T-cell (primary cell): ENCODE measurements at regions not wholly inside any gene's neighbourhood (a gene's known extent, or its start where the extent isn't known, plus 50 kb on each side); places are given as distances from the start of the nearest gene placed in this dataset.

Experiments used
- ATAC-seq, 4 experiments: fragments of 200-7000 bp in 3 of 4; fragments of 150-1000 bp in 1 of 4; cut with Tn5 transposase; replicated peaks in 1 of 4; 1 replicate in 3 of 4; 2 replicates in 1 of 4; pipeline ENCODE4 v1.10.0; 2021; ENCODE audit warnings: moderate library complexity in 3 of 4, mild to moderate bottlenecking in 2 of 4, moderate number of reproducible peaks in 1 of 4
- CTCF ChIA-PET, 2 donors: fragments of 300-600 bp; sonication (Branson Sonifier 250); formaldehyde crosslinking; loops; one replicate each; lab custom pipeline; 2022; ENCODE audit warnings: antibody characterized with exemption in 2 of 2; lab: Charles Lee
- POLR2A ChIA-PET, 2 donors: fragments of 300-600 bp; sonication (Branson Sonifier 250); formaldehyde crosslinking; loops; one replicate each; lab custom pipeline; 2022; ENCODE audit warnings: antibody characterized with exemption in 2 of 2; lab: Charles Lee
- DNase-seq, 35 experiments: peaks; one replicate each; pipeline versions ENCODE4 v3.0.0 to v3.0.0-alpha.2; 2013 to 2023
- H3K27ac ChIP-seq: one replicate; pipeline ENCODE4 v1.5.1; 2013; ENCODE audit warnings: low read length
- H3K27me3 ChIP-seq, 2 experiments: replicated peaks in 1 of 2; 1 replicate in 1 of 2; 2 replicates in 1 of 2; pipeline versions ENCODE4 v1.6.1 to v1.7.0; 2013; ENCODE audit warnings: low read length in 1 of 2, mixed read lengths in 1 of 2; ENCODE audit not compliant: control insufficient read depth in 2 of 2, insufficient read depth in 2 of 2; ENCODE audit errors: extremely low read depth in 1 of 2
- H3K36me3 ChIP-seq, 2 donors: 1 replicate in 1 of 2; 2 replicates in 1 of 2; pipeline versions ENCODE4 v1.6.1 to v1.7.0; 2013; ENCODE audit warnings: low read length in 1 of 2; ENCODE audit not compliant: control insufficient read depth in 2 of 2, insufficient read depth in 1 of 2; ENCODE audit errors: extremely low read depth in 1 of 2
- H3K4me1 ChIP-seq, 2 experiments: 1 replicate in 1 of 2; 2 replicates in 1 of 2; pipeline versions ENCODE4 v1.6.1 to v1.7.0; 2013; ENCODE audit warnings: low read length in 2 of 2, mixed read lengths in 1 of 2; ENCODE audit not compliant: insufficient read depth in 2 of 2, control insufficient read depth in 1 of 2; ENCODE audit errors: extremely low read depth in 1 of 2
- H3K4me3 ChIP-seq, 2 donors: 1 replicate in 1 of 2; 2 replicates in 1 of 2; pipeline versions ENCODE4 v1.5.1 to v1.7.0; 2013; ENCODE audit warnings: mild to moderate bottlenecking in 2 of 2, low read length in 1 of 2, moderate library complexity in 1 of 2; ENCODE audit not compliant: control insufficient read depth in 1 of 2; ENCODE audit errors: extremely low read depth in 1 of 2
- H3K9me3 ChIP-seq: 2 replicates; pipeline ENCODE4 v1.7.0; 2013
- H3K27ac Mint-ChIP-seq, 2 donors: one replicate each; pipeline ENCODE4 v1.8.0; 2020 to 2021; ENCODE audit warnings: mild to moderate bottlenecking in 2 of 2, mixed read lengths in 2 of 2
- H3K27me3 Mint-ChIP-seq, 2 donors: one replicate each; pipeline ENCODE4 v1.8.0; 2021 to 2022; ENCODE audit warnings: mixed read lengths in 2 of 2
- H3K36me3 Mint-ChIP-seq: one replicate; pipeline ENCODE4 v1.8.0; 2021; ENCODE audit warnings: mixed read lengths
- H3K4me1 Mint-ChIP-seq, 3 donors: one replicate each; pipeline ENCODE4 v1.8.0; 2020 to 2022; ENCODE audit warnings: mixed read lengths in 3 of 3, mild to moderate bottlenecking in 1 of 3
- H3K4me3 Mint-ChIP-seq, 3 donors: one replicate each; pipeline ENCODE4 v1.8.0; 2020 to 2022; ENCODE audit warnings: mild to moderate bottlenecking in 3 of 3, mixed read lengths in 3 of 3, moderate library complexity in 3 of 3
- H3K9me3 Mint-ChIP-seq, 3 donors: one replicate each; pipeline ENCODE4 v1.8.0; 2020 to 2022; ENCODE audit warnings: mixed read lengths in 3 of 3
- WGBS: methylation state at CpG from one replicate; pipeline ENCODE4 v1.1.5; 2013; ENCODE audit warnings: missing lambda C conversion rate; ENCODE audit not compliant: insufficient coverage; 5-methylcytosine and 5-hydroxymethylcytosine counted together

GRCh38 chr1:80891871-80892270 lies 908.9 kb upstream of the ADGRL2 start:
- Histone ChIP-seq H3K27me3 (no peaks in the 10 kb centered on the region), H3K4me1 (no peaks in the 10 kb centered on the region), H3K4me3 (no peak overlapping the region), H3K9me3 (no peaks in the 10 kb centered on the region), H3K27ac (no peak overlapping the region), H3K36me3 (no peaks in the 10 kb centered on the region)
- no CpG with 5 or more reads among the region's 2 CpGs for WGBS
- ChIA-PET POLR2A (no interaction called here), CTCF (no interaction called here)
- Mint-ChIP-seq H3K27me3 (no peaks in the 10 kb centered on the region), H3K27ac (no peak overlapping the region), H3K36me3 (no peaks in the 10 kb centered on the region), H3K9me3 (peaks cover 0 to 17% (median 5%) of the 10 kb centered on the region in 3 donors), H3K4me1 (no peaks in the 10 kb centered on the region), H3K4me3 (no peak overlapping the region)
- no peak for ATAC-seq
- no peak for DNase-seq

DNA sequence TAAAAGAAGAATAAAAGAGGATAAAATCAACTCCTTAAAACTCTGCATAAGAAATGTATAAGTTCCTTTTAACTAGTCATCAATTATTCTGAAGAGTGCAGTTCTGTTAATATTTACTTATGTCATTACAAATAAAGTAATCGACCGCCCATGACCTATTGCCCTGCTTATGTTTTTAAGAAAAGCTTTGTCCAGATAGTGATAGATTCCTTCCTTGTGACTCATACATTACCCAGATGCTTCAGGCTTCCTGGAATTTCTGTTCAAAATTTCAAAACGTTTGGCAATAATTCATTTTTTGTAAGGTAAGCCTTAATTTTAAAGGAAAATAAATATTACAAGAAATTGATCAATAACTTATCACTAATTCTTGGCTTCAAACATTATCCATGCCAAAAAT lies 918.2 kb upstream of the ADGRL2 start:
- ATAC-seq, result no peak
- H3K4me3 ChIP-seq, result no peak overlapping the region
- H3K27me3 ChIP-seq, result no peaks in the 10 kb centered on the region
- H3K9me3 ChIP-seq, result no peaks in the 10 kb centered on the region
- no peaks in the 10 kb centered on the region for H3K36me3 ChIP-seq
- H3K9me3 Mint-ChIP-seq, result peaks cover 3 to 7% (median 7%) of the 10 kb centered on the region in 3 donors
- CTCF ChIA-PET, result no interaction called here
- H3K27me3 Mint-ChIP-seq, result no peaks in the 10 kb centered on the region
- no peaks in the 10 kb centered on the region for H3K4me1 ChIP-seq
- no peak overlapping the region for H3K27ac Mint-ChIP-seq
- DNase-seq, result no peak
- no peaks in the 10 kb centered on the region for H3K4me1 Mint-ChIP-seq
- H3K36me3 Mint-ChIP-seq, result no peaks in the 10 kb centered on the region
- WGBS, result no CpG with 5 or more reads among the region's 3 CpGs
- POLR2A ChIA-PET, result no interaction called here
- no peak overlapping the region for H3K27ac ChIP-seq
- no peak overlapping the region for H3K4me3 Mint-ChIP-seq

GRCh38 chr1:80878343-80878742 lies 922.4 kb upstream of the ADGRL2 start:
- H3K4me3 ChIP-seq, result no peak overlapping the region
- Mint-ChIP-seq H3K27ac (no peak overlapping the region), H3K4me3 (no peak overlapping the region), H3K27me3 (no peaks in the 10 kb centered on the region), H3K4me1 (no peaks in the 10 kb centered on the region), H3K36me3 (no peaks in the 10 kb centered on the region), H3K9me3 (peaks cover 6 to 10% (median 9%) of the 10 kb centered on the region in 3 donors)
- no peaks in the 10 kb centered on the region for H3K4me1 ChIP-seq
- ChIA-PET CTCF (no interaction called here), POLR2A (no interaction called here)
- DNase-seq (no peak), ATAC-seq (no peak)
- no peak overlapping the region for H3K27ac ChIP-seq
- no peaks in the 10 kb centered on the region for H3K27me3 ChIP-seq
- H3K36me3 ChIP-seq, result no peaks in the 10 kb centered on the region
- H3K9me3 ChIP-seq, result no peaks in the 10 kb centered on the region

- Histone ChIP-seq H3K4me1 (no peaks in the 10 kb centered on the region), H3K27me3 (no peaks in the 10 kb centered on the region), H3K4me3 (no peak overlapping the region), H3K27ac (no peak overlapping the region), H3K36me3 (no peaks in the 10 kb centered on the region), H3K9me3 (no peaks in the 10 kb centered on the region)
- Mint-ChIP-seq H3K27ac (no peak overlapping the region), H3K4me1 (no peaks in the 10 kb centered on the region), H3K4me3 (no peak overlapping the region), H3K27me3 (no peaks in the 10 kb centered on the region), H3K9me3 (peaks cover 3 to 13% (median 9%) of the 10 kb centered on the region in 3 donors), H3K36me3 (no peaks in the 10 kb centered on the region)
- DNase-seq (no peak), ATAC-seq (no peak)
- ChIA-PET CTCF (no interaction called here), POLR2A (no interaction called here)
- whole genome bisulfite sequencing, result no CpG with 5 or more reads among the region's 2 CpGs
Measured at GRCh38 chr1:80876035-80876434, 924.7 kb upstream of the ADGRL2 start.

GRCh38 chr1:80869299-80869698 lies 931.4 kb upstream of the ADGRL2 start:
- Histone ChIP-seq H3K4me3 (no peak overlapping the region), H3K27ac (no peak overlapping the region), H3K9me3 (no peaks in the 10 kb centered on the region), H3K4me1 (no peaks in the 10 kb centered on the region), H3K27me3 (no peaks in the 10 kb centered on the region), H3K36me3 (no peaks in the 10 kb centered on the region)
- ChIA-PET POLR2A (no interaction called here), CTCF (no interaction called here)
- no peaks in the 10 kb centered on the region for H3K36me3 Mint-ChIP-seq
- H3K4me1 Mint-ChIP-seq, result no peaks in the 10 kb centered on the region
- H3K27me3 Mint-ChIP-seq, result no peaks in the 10 kb centered on the region
- no peak for ATAC-seq
- no peak overlapping the region for H3K27ac Mint-ChIP-seq
- peaks cover 2 to 16% (median 2%) of the 10 kb centered on the region in 3 donors for H3K9me3 Mint-ChIP-seq
- H3K4me3 Mint-ChIP-seq, result no peak overlapping the region
- DNase-seq, result no peak
- no CpG with 5 or more reads among the region's 1 CpG for WGBS

- DNase-seq, result no peak
- no peak overlapping the region for H3K27ac ChIP-seq
- no CpG with 5 or more reads among the region's 1 CpG for WGBS
- no peak overlapping the region for H3K4me3 ChIP-seq
- no peaks in the 10 kb centered on the region for H3K36me3 ChIP-seq
- CTCF ChIA-PET, result no interaction called here
- H3K9me3 Mint-ChIP-seq, result peaks cover 0 to 16% (median 9%) of the 10 kb centered on the region in 3 donors
- H3K4me1 Mint-ChIP-seq, result no peaks in the 10 kb centered on the region
- no peak overlapping the region for H3K4me3 Mint-ChIP-seq
- no peak overlapping the region for H3K27ac Mint-ChIP-seq
- H3K27me3 Mint-ChIP-seq, result no peaks in the 10 kb centered on the region
- H3K4me1 ChIP-seq, result no peaks in the 10 kb centered on the region
- no peak for ATAC-seq
- POLR2A ChIA-PET, result no interaction called here
- H3K9me3 ChIP-seq, result no peaks in the 10 kb centered on the region
- no peaks in the 10 kb centered on the region for H3K36me3 Mint-ChIP-seq
- no peaks in the 10 kb centered on the region for H3K27me3 ChIP-seq
Measured at GRCh38 chr1:80847904-80848303, 952.8 kb upstream of the ADGRL2 start.

- Histone ChIP-seq H3K27me3 (no peaks in the 10 kb centered on the region), H3K36me3 (no peaks in the 10 kb centered on the region), H3K27ac (no peak overlapping the region), H3K9me3 (no peaks in the 10 kb centered on the region), H3K4me1 (no peaks in the 10 kb centered on the region), H3K4me3 (no peak overlapping the region)
- no peak for DNase-seq
- no CpG with 5 or more reads among the region's 1 CpG for WGBS
- H3K27me3 Mint-ChIP-seq, result no peaks in the 10 kb centered on the region
- ATAC-seq, result no peak
- ChIA-PET CTCF (no interaction called here), POLR2A (no interaction called here)
- H3K4me3 Mint-ChIP-seq, result no peak overlapping the region
- no peaks in the 10 kb centered on the region for H3K4me1 Mint-ChIP-seq
- H3K27ac Mint-ChIP-seq, result no peak overlapping the region
- H3K9me3 Mint-ChIP-seq, result peaks cover 0 to 16% (median 10%) of the 10 kb centered on the region in 3 donors
- no peaks in the 10 kb centered on the region for H3K36me3 Mint-ChIP-seq
Measured at GRCh38 chr1:80846966-80847365, 953.8 kb upstream of the ADGRL2 start.
